T1000 (cell line): ENCODE measurements at regions not wholly inside any gene's neighbourhood (a gene's known extent, or its start where the extent isn't known, plus 50 kb on each side); places are given as distances from the start of the nearest gene placed in this dataset.
"Not testable (repeated sequence)": the region's sequence is repeated elsewhere in the genome, so short reads cannot be mapped to it uniquely, and the experiment has no call there.

Source experiments
- DNase-seq: peaks from one replicate; lab custom pipeline; 2025; ENCODE audit warnings: mixed read lengths; lab: John Stamatoyannopoulos, UW

- no peak for DNase-seq
These were observed 275.9 kb upstream of the FRG1 start for GRCh38 chr4:189664693-189665250.

DNA sequence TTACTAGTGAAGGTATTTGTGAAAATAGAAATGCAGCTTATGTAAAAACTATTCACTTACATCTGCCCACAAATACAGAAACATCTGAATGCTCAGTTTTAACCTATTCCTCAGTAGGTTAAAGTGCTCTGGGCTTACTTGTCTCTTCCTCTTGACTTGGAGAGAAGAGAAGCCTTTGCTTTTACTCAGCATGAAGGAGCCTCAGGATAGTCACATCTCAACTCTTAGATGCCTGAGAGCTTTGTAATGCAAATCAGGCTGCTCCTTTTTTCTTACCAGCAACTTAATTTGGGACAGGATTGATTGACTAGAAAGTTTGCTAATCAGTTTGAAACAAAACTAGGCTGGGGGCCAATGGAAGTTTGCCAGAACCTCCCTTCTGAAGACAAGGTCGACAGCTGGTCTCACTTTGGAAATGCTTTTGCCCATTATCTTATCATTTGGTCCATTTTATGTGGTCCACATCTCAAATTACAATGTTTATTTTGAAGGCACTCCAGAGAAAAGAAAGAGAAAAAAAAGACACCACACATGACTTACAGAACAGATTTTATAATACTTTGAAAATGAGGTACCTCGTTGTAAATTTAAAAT lies 274.9 kb upstream of the FRG1 start:
- DNase-seq: not testable (repeated sequence)

DNA sequence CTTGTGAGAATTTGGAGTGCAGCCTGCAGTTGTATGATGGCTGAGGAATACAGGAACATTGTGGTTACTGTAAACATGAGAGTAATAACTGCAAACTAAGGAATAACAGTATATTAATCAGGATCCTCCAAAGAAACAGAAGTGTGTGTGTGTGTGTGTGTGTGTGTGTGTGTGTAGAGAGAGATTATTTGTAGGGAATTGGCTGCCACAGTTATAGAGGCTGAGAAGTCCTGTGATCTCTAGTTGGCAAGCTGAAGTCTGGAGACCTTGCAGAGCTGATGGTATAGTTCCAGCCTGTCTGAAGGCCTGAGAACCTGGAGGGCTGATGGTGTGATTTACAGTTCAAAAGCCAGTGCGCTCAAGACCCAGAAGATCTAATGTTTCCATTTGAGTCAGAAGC lies 273.3 kb upstream of the FRG1 start:
- DNase-seq: not testable (repeated sequence)

GRCh38 chr4:189697675-189698245 lies 242.9 kb upstream of the FRG1 start:
- not testable (repeated sequence) for DNase-seq

GRCh38 chr4:189703000-189703399 lies 237.7 kb upstream of the FRG1 start:
- not testable (repeated sequence) for DNase-seq

DNA sequence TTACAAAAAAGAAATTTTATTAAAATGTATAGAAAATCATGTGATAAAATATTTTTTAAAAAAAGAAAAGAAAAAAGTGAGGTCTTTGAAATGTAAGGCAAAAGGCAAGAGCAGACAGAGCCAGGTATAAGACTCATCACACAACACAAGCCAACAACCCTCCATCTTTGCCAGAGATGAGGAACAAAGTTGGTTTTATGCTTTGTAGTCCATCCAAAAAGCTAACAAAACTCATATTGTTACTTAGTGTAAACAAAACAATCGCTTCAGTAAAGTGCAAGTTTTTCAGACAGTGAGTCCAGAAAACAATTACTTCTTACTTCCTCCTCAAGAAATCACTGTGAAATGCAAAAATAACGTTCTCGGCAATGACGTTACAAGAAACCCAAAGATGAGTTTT lies 233.9 kb upstream of the FRG1 start:
- DNase-seq: not testable (repeated sequence)

DNA sequence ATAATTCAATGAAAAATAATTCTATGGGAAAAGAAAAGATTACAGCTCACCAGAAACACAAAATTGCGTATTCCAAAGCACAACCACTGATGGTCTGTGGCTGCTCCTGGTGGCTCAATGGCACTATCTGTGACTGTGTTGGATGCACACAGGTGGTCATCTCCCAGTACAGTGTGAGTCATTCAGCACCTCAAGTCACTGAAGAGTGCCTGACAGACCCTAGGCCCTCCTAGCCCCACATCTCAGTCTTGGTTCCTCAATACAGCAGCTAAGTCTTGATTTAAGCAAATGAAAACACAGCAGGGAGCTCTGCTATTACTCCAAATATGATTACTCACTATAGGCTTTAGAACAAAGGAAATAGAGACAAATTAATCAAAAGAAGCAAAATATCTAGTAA lies 233.4 kb upstream of the FRG1 start:
- DNase-seq: not testable (repeated sequence)

- not testable (repeated sequence) for DNase-seq
These were observed 228.7 kb upstream of the FRG1 start for GRCh38 chr4:189711956-189712355.

DNA sequence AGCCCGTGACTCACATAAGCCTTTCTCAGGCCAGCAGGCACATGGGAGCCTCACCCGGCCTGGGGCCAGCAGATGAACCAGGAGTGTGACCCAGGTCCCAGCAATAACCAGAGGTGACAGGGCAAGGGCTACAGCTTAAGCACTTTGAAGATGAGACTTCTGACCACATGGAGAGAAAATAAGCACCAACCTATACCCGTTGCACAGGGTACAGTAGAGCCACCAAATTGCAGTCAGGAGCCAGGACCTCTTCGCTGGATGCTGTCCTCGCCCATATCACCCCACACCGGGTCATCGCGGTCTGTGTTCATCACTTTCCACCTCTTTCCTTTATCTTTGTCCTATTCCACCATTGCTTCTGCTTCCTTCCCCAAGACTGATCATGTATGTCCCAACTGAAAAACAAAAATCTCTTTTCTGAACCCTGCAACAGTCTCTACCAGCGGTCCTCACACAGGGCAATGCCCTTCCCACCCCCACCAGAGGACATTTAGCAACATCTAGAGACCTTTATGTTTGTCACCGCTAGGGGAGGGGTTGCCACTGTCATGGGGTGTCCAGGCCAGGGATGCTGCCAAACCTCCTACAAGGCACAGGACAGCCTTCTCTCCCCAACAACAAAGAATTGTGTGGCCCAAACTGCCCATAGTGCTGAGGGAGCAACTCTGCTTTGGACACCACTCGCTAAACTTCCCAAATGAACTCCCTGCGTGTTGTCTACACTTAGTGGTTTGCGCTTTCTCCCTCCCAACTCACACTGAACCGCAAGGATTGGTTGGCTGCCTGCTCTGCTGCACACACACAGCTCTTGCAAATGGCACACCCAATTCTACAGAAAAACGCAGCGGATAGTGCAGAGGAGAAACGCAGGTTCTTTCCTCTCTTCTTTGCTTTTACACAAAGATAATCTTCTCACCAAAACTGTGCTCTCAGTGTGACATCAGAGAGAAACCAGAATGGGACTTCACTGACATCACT lies 219.4 kb upstream of the FRG1 start:
- DNase-seq: not testable (repeated sequence)

DNA sequence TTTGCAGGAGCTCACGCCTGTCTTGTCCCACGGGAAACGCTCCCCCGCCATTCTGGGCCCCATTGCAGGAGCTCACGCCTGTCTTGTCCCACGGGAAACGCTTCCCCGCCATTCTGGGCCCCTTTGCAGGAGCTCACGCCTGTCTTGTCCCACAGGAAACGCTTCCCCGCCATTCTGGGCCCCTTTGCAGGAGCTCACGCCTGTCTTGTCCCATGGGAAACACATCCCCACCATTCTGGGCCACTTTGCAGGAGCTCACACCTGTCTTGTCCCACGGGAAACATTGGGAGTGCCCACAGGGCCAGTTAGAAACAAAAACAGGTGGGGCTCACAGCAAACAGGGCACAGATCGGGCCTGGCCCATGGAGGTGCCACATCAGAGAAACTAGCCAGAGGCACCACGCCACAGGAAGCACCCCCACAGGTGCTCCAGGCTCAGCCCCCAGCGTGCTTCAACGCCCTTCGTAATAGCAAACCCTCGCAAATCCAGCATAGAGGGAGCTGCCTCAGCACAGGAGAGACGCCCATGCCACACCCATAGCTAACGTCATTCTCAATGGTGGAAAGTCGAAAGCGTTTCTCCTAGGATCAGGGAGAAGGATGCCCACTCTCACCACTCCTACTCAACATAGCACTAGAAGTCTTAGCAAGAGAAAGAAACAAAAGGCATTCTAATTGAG lies 218.2 kb upstream of the FRG1 start:
- not testable (repeated sequence) for DNase-seq

DNA sequence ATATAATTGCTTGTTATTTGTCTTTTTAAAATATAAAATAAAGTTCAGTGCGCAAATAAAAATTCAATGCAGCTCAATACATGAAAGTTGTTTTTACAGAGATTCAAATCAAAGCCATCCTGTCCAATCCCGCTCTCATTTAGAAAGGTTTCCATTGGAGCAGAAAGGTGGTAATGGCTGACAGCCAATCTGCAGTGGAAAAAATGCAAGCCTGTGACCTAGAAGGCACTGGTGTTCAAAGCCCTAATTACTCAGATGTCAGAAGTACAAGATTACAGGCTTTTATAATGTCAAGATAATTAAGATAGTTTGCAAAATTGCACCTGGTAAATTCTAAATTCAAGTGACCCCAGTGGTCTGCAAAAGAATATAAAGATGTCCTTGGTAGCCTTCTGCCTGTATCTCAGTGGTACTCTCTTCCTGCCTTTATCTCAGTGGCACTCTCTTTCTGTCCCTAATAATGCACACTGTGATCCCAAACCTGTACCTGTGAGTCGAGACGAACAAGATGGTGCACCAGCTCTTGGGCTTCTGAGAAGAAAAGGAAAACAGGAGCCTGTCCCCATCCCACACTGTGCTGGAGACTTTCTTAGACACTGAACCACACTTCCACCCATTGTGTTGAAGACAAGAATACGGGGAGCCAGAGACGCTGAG lies 212.6 kb upstream of the FRG1 start:
- DNase-seq: not testable (repeated sequence)

- DNase-seq: not testable (repeated sequence)
These were observed 208.7 kb upstream of the FRG1 start for GRCh38 chr4:189731989-189732388.

- DNase-seq: not testable (repeated sequence)
These were observed 207.2 kb upstream of the FRG1 start for GRCh38 chr4:189733507-189733906.

- DNase-seq: not testable (repeated sequence)
These were observed 205.9 kb upstream of the FRG1 start for GRCh38 chr4:189734648-189735267.

DNA sequence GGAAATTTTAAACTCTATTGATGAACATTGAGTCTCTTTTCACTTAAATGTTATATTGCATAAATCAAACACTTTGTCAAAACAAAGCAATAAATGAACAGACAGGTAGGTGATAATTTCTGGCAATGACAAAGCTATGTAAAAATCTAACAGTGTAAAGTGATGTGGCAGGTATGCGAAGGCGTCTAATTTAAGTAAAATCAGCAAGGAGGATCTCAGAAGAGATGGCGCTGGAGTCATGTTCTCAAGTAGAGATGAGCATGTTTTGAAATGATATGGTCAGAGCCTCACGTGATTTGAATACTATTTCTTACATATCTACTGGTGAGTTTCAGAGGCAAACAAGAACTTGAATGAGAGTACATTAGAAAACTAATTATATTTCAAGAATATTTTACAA lies 204.0 kb upstream of the FRG1 start:
- DNase-seq: not testable (repeated sequence)

- DNase-seq: not testable (repeated sequence)
These were observed 200.6 kb upstream of the FRG1 start for GRCh38 chr4:189740118-189740517.

GRCh38 chr4:189740873-189741272 lies 199.8 kb upstream of the FRG1 start:
- DNase-seq: no peak

GRCh38 chr4:189753092-189753491 lies 187.6 kb upstream of the FRG1 start:
- DNase-seq: not testable (repeated sequence)

DNA sequence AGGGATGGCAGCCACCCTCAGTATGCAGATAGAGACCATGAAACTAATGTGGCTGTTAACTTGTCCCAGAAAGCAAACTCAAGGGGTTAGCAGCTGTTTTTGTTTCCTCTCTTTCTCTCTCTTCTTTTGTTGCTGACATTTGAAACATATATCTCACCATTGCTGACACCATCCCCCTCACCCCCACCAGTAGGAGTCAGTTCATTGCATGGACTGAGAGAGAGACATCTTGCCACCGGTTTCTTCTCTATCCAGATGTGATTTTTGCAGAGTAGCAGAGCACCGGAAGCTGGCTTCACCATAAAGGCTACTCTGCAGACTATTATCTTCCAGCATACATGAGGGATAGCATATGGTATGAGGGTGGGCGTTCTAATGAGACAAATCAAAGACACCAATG lies 177.1 kb upstream of the FRG1 start:
- DNase-seq: no peak

DNA sequence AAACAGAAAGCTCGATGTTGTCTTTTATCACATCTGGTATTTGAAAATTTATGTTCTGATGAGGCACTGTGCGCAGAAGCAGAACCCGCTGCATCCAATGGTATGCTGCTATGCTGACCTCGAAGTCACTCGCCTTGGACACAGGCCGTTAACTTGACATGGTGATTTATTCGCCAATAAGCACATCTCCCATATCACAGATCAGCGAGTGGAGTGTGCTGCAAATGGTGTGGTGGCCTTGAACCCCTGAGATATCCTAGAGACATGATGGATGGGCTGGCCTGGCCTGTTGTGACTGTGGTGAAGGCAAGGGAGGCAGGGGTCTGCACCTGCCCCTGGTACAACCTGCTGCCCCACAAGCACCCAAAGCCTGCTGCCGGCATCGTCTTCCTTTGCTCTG lies 175.4 kb upstream of the FRG1 start:
- DNase-seq: no peak

DNA sequence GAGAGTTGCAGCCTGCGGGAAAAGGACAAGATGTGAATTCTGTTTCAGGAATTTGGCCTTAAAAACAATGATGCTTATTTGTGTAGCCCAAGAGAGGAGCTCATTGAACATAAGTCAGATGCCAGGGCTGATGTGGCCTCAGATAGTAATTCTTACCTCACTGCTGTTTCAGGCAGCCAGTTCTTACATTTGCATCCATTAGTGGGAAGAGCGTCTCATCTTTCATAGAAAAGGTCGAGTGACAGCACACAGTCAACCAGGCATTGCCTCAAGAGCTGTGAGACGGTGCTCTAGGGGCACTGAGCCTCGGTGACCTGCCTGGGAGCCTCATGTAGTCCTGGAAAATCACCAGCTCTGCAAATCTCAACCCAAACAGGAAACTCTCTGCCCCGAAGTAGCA lies 174.9 kb upstream of the FRG1 start:
- DNase-seq: no peak
